Mesendoderm (in vitro differentiated cells): ENCODE measurements at regions not wholly inside any gene's neighbourhood (a gene's known extent, or its start where the extent isn't known, plus 50 kb on each side); places are given as distances from the start of the nearest gene placed in this dataset.
"Not testable (repeated sequence)": the region's sequence is repeated elsewhere in the genome, so short reads cannot be mapped to it uniquely, and the experiment has no call there.

Experiments used
- DNase-seq: peaks from one replicate; pipeline ENCODE4 v3.0.0; 2013
- H2AK5ac ChIP-seq: 2 replicates; pipeline ENCODE4 v1.6.1; 2013; ENCODE audit warnings: low read length, inconsistent platforms
- H2BK120ac ChIP-seq: 2 replicates; pipeline ENCODE4 v1.6.1; 2013; ENCODE audit warnings: low read depth, mild to moderate bottlenecking, low read length, moderate library complexity, mixed read lengths
- H2BK15ac ChIP-seq: replicated peaks from 2 replicates; pipeline ENCODE4 v1.6.1; 2013; ENCODE audit warnings: low read depth, mild to moderate bottlenecking, moderate library complexity
- H2BK5ac ChIP-seq: 2 replicates; pipeline ENCODE4 v1.6.1; 2013; ENCODE audit warnings: low read length, inconsistent platforms
- H3K18ac ChIP-seq: 2 replicates; pipeline ENCODE4 v1.6.1; 2013; ENCODE audit warnings: mild to moderate bottlenecking, low read length, mixed read lengths
- H3K23ac ChIP-seq: one replicate; pipeline ENCODE4 v1.6.1; 2013; ENCODE audit warnings: low read length
- H3K27ac ChIP-seq: 2 replicates; pipeline ENCODE4 v1.5.1; 2013; ENCODE audit warnings: low read depth, mild to moderate bottlenecking, inconsistent platforms, low read length, moderate library complexity
- H3K27me3 ChIP-seq: 2 replicates; pipeline ENCODE4 v1.6.1; 2013; ENCODE audit warnings: low read length, control low read depth, mild to moderate bottlenecking, inconsistent platforms; ENCODE audit not compliant: insufficient read depth, poor library complexity
- H3K36me3 ChIP-seq: 2 replicates; pipeline ENCODE4 v1.6.1; 2013; ENCODE audit warnings: low read length, inconsistent platforms; ENCODE audit not compliant: control insufficient read depth, insufficient read depth
- H3K4ac ChIP-seq: one replicate; pipeline ENCODE4 v1.6.1; 2013; ENCODE audit warnings: low read depth, mild to moderate bottlenecking, low read length, moderate library complexity
- H3K4me1 ChIP-seq: 2 replicates; pipeline ENCODE4 v1.6.1; 2013; ENCODE audit warnings: low read depth, low read length, inconsistent platforms; ENCODE audit not compliant: control insufficient read depth
- H3K4me2 ChIP-seq: 2 replicates; pipeline ENCODE4 v1.6.1; 2013; ENCODE audit warnings: low read length
- H3K4me3 ChIP-seq: 2 replicates; pipeline ENCODE4 v1.5.1; 2013; ENCODE audit warnings: mild to moderate bottlenecking, low read length
- H3K56ac ChIP-seq: one replicate; pipeline ENCODE4 v1.6.1; 2013; ENCODE audit warnings: low read length
- H3K79me1 ChIP-seq: 2 replicates; pipeline ENCODE4 v1.6.1; 2013; ENCODE audit warnings: low read length, inconsistent platforms
- H3K79me2 ChIP-seq: 2 replicates; pipeline ENCODE4 v1.6.1; 2013; ENCODE audit warnings: mild to moderate bottlenecking, low read length; ENCODE audit not compliant: control insufficient read depth, insufficient read depth
- H3K9ac ChIP-seq: 2 replicates; pipeline ENCODE4 v1.6.1; 2013; ENCODE audit warnings: low read length, inconsistent platforms
- H4K5ac ChIP-seq: one replicate; pipeline ENCODE4 v1.6.1; 2013; ENCODE audit warnings: low read length
- H4K8ac ChIP-seq: one replicate; pipeline ENCODE4 v1.6.1; 2013; ENCODE audit warnings: low read depth, mild to moderate bottlenecking, control low read depth, low read length, moderate library complexity
- WGBS: extraction: QIAGEN DNeasy Blood & Tissue Kit; methylation state at CpG from one replicate; pipeline ENCODE4 v1.1.7; 2013; ENCODE audit warnings: low lambda C conversion rate, missing lambda C conversion rate; ENCODE audit not compliant: insufficient coverage; ENCODE audit errors: extremely low coverage; 5-methylcytosine and 5-hydroxymethylcytosine counted together

GRCh38 chr13:69264362-69265334 lies 843.0 kb upstream of the ATXN8OS start:
- no peaks in the 10 kb centered on the region for H3K79me1 ChIP-seq
- no peak overlapping the region for H3K4ac ChIP-seq
- peak; percentile 3 for DNase-seq
- no peak overlapping the region for H3K23ac ChIP-seq
- H3K4me1 ChIP-seq, result no peaks in the 10 kb centered on the region
- H3K36me3 ChIP-seq, result no peaks in the 10 kb centered on the region
- H3K27me3 ChIP-seq, result no peaks in the 10 kb centered on the region
- no peak overlapping the region for H2BK120ac ChIP-seq
- H4K8ac ChIP-seq, result no peak overlapping the region
- H3K56ac ChIP-seq, result no peak overlapping the region
- no peak overlapping the region for H2BK5ac ChIP-seq
- H3K27ac ChIP-seq, result no peak overlapping the region
- H3K4me2 ChIP-seq, result no peak overlapping the region
- H3K9ac ChIP-seq, result no peak overlapping the region
- no peak overlapping the region for H3K18ac ChIP-seq
- H3K79me2 ChIP-seq, result no peaks in the 10 kb centered on the region
- no peak overlapping the region for H2AK5ac ChIP-seq
- no peak overlapping the region for H3K4me3 ChIP-seq
- no CpG with 5 or more reads among the region's 5 CpGs for WGBS
- H2BK15ac ChIP-seq, result no peak overlapping the region
- no peak overlapping the region for H4K5ac ChIP-seq

GRCh38 chr13:69243366-69243765 lies 864.3 kb upstream of the ATXN8OS start:
- H3K4me3 ChIP-seq, result no peak overlapping the region
- H3K56ac ChIP-seq, result no peak overlapping the region
- no peaks in the 10 kb centered on the region for H3K27me3 ChIP-seq
- H3K27ac ChIP-seq, result no peak overlapping the region
- no peak overlapping the region for H2BK5ac ChIP-seq
- no peaks in the 10 kb centered on the region for H3K4me1 ChIP-seq
- no peak overlapping the region for H2BK15ac ChIP-seq
- H3K4ac ChIP-seq, result no peak overlapping the region
- H2BK120ac ChIP-seq, result no peak overlapping the region
- H4K5ac ChIP-seq, result no peak overlapping the region
- H3K36me3 ChIP-seq, result no peaks in the 10 kb centered on the region
- no peak overlapping the region for H3K23ac ChIP-seq
- H3K4me2 ChIP-seq, result no peak overlapping the region
- no peak overlapping the region for H3K18ac ChIP-seq
- no peak overlapping the region for H2AK5ac ChIP-seq
- peak; percentile 6 for DNase-seq
- no peaks in the 10 kb centered on the region for H3K79me1 ChIP-seq
- no peak overlapping the region for H3K9ac ChIP-seq
- no CpG with 5 or more reads among the region's 1 CpG for whole genome bisulfite sequencing
- no peak overlapping the region for H4K8ac ChIP-seq
- H3K79me2 ChIP-seq, result no peaks in the 10 kb centered on the region

GRCh38 chr13:69234171-69234570 lies 873.5 kb upstream of the ATXN8OS start:
- no peaks in the 10 kb centered on the region for H3K36me3 ChIP-seq
- no peak overlapping the region for H3K23ac ChIP-seq
- H2BK15ac ChIP-seq, result no peak overlapping the region
- H3K27me3 ChIP-seq, result no peaks in the 10 kb centered on the region
- no peak overlapping the region for H4K8ac ChIP-seq
- no peak overlapping the region for H4K5ac ChIP-seq
- H3K4me2 ChIP-seq, result no peak overlapping the region
- H3K9ac ChIP-seq, result no peak overlapping the region
- H3K4ac ChIP-seq, result no peak overlapping the region
- no peak for DNase-seq
- no peak overlapping the region for H3K27ac ChIP-seq
- H3K56ac ChIP-seq, result no peak overlapping the region
- H3K79me1 ChIP-seq, result no peaks in the 10 kb centered on the region
- H3K4me1 ChIP-seq, result no peaks in the 10 kb centered on the region
- H3K18ac ChIP-seq, result no peak overlapping the region
- H2BK5ac ChIP-seq, result no peak overlapping the region
- no peak overlapping the region for H2BK120ac ChIP-seq
- H3K79me2 ChIP-seq, result no peaks in the 10 kb centered on the region
- no peak overlapping the region for H3K4me3 ChIP-seq
- H2AK5ac ChIP-seq, result no peak overlapping the region

GRCh38 chr13:69226427-69226826 lies 881.2 kb upstream of the ATXN8OS start:
- Histone ChIP-seq H4K8ac (no peak overlapping the region), H2AK5ac (no peak overlapping the region), H3K4ac (no peak overlapping the region), H3K56ac (no peak overlapping the region), H2BK120ac (no peak overlapping the region), H3K27me3 (no peaks in the 10 kb centered on the region), H2BK5ac (no peak overlapping the region), H3K79me1 (no peaks in the 10 kb centered on the region), H3K18ac (no peak overlapping the region), H3K4me2 (no peak overlapping the region), H3K9ac (no peak overlapping the region), H3K23ac (no peak overlapping the region), H4K5ac (no peak overlapping the region), H3K4me3 (no peak overlapping the region), H3K27ac (no peak overlapping the region), H3K36me3 (no peaks in the 10 kb centered on the region), H3K79me2 (no peaks in the 10 kb centered on the region), H3K4me1 (no peaks in the 10 kb centered on the region), H2BK15ac (no peak overlapping the region)
- no peak for DNase-seq
- no CpG with 5 or more reads among the region's 2 CpGs for WGBS

GRCh38 chr13:69221633-69222498 lies 885.8 kb upstream of the ATXN8OS start:
- not testable (repeated sequence) for H2AK5ac ChIP-seq, H3K4me1 ChIP-seq, H3K9ac ChIP-seq, DNase-seq, H3K56ac ChIP-seq, H3K18ac ChIP-seq, H2BK5ac ChIP-seq, H3K79me1 ChIP-seq, H3K23ac ChIP-seq, H3K27ac ChIP-seq, H3K27me3 ChIP-seq, H2BK120ac ChIP-seq, H4K8ac ChIP-seq, H4K5ac ChIP-seq, H2BK15ac ChIP-seq, H3K79me2 ChIP-seq, H3K4me2 ChIP-seq, H3K36me3 ChIP-seq, H3K4ac ChIP-seq, H3K4me3 ChIP-seq
- WGBS, result no CpG with 5 or more reads among the region's 22 CpGs
